HG02678 (cell line): ENCODE measurements at regions not wholly inside any gene's neighbourhood (a gene's known extent, or its start where the extent isn't known, plus 50 kb on each side); places are given as distances from the start of the nearest gene placed in this dataset.
"Not testable (repeated sequence)": the region's sequence is repeated elsewhere in the genome, so short reads cannot be mapped to it uniquely, and the experiment has no call there.

Source experiments
- ATAC-seq: cut with Tn5 transposase; IDR thresholded peaks from one replicate; pipeline ENCODE4 v1.9.1; 2021; ENCODE audit warnings: mild to moderate bottlenecking, moderate library complexity; ENCODE audit not compliant: unreplicated experiment

DNA sequence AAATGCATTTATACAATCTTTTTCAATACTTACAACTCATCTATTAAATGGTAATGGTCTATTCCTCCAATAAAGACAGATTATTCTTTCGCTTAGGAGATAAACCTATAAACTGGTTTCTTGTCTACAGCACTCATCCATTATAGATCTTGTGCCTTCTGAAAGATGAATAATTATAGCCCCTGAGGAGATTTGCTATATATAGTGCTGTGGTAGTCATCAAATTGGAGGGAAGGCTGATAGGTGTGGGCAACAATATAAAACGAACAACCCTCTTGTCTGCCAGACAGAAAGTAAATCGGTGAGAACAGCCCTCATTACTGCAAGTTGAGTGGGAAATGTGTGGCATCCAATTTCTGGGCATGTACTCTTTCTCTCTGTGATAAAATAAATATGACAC, 292.5 kb upstream of the CNR1 start:
- no peak for ATAC-seq

DNA sequence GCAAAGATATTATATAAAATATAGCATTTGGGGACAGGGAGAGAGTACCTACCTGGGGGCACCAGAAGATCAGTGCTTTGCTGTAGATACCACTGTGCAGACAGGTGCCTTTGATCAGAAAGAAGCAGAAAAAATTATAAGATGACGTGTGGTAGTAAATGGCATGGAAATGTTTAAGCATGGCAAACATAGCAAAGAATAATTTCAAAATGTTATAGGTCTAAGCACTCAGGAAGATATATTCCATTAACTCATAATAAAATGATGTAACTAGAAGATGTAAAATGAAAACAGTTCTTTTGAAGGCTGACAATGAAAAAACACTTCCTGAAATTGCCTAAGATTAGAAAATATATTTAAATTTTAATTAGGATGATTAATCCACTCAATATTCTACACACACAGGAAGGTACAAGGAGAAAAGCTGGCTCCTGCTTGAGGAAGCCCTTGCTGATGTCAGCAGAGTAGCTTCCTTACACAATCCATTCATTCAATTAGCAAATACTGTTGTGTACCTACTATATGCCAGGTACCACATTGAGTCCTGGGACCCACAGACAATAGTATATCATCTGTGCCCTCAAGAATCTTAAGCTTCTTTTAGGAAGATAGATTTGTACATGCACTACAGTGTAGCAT, 290.2 kb upstream of the CNR1 start:
- no peak for ATAC-seq

GRCh38 chr6:88455317-88455716, 289.2 kb upstream of the CNR1 start:
- ATAC-seq: no peak

DNA sequence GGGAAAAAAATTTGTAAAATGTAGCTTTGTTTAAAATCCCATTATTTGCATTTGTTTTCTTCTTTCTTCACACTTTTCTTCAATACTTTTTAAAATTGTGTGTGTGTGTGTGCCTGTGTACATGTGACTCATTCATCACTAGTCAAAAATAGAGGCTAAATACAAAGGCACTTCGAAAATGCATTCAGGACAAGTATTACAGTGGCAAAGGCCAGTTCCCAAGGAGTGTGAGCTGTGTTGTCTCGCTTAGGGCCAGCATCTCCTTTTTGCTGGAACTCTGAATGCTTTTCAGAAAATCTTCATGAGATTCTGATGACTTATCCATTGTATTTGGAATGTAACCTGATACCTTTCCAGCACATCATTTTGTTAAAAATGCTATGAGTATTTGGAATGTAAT, 288.5 kb upstream of the CNR1 start:
- ATAC-seq: no peak

- ATAC-seq: no peak
Observed at GRCh38 chr6:88449770-88450169, 283.6 kb upstream of the CNR1 start.

DNA sequence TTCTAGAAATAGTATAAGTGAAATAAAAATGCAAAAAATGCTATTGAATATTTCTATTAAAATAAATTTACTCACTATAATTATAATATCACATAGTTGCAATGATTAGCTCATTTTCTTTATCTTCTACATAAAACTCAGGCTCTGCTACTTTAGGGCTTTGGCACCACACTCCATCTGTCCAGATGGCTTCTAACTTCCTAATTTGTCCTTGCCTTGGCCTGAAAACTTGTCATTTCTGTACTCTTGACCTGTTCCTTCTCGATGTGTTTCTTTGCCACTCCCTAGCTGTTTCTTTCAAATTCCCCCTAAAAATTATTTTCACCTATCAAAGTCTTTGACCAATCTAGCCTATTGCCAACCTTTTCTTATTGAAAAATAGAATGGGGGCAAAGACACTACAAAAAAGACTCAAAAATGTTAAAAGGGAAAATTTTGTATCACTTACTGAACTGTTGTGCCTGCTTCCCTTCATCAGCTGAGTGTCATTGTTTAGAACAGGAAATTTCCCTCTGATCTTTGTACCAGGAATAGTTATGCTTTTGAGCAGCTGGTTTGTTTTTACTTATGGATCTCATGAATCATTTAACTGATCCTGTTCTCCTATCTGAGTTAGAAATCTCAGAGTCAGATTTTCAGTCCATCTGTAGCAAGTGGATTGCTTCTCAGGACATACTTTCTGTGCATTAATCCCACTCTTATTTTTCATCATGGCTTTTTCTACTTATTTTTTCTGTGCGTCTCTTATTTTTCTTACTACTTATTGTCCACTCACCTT, 279.2 kb upstream of the CNR1 start:
- ATAC-seq: no peak

GRCh38 chr6:88443554-88443953, 277.4 kb upstream of the CNR1 start:
- no peak for ATAC-seq

GRCh38 chr6:88442737-88443136, 276.6 kb upstream of the CNR1 start:
- no peak for ATAC-seq

DNA sequence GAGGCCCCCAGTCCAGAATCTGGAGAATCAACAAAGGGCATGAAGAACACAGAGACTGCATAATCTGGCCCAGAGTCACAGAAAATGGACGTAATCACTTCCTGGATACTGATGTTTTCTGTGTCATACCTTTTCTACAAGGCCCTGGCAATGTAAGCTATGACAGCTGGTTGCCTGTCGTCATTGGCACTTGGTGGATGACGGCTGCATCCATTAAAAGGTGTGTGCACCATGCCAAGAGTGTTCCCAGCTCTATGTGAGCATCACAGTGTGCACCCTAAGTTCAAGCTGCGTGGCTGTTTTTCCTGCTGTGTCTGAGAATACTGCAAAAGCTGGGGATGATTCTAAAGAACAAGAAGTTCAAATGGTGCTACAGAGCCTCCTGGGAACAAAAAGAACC, 275.2 kb upstream of the CNR1 start:
- ATAC-seq: no peak

GRCh38 chr6:88428068-88428467, 261.9 kb upstream of the CNR1 start:
- no peak for ATAC-seq

- ATAC-seq: no peak
Observed at GRCh38 chr6:88426005-88426404, 259.9 kb upstream of the CNR1 start.

DNA sequence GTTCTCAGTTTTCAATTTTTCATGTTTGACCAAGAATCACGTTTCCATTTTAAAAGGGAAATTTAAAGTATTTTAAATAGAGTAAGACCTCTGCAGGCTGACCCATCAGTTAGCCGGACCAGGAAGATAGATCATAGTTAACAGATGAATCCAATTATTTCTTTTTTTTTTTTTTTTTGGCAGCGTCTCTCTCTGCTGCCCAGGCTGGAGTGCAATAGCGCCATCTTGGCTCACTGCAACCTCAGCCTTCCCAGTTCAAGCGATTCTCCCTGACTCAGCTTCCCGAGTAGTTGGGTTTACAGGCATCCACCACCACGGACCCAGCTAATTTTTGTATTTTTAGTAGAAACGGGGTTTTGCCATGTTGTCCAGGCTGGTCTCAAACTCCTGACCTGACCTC, 256.7 kb upstream of the CNR1 start:
- ATAC-seq: no peak

DNA sequence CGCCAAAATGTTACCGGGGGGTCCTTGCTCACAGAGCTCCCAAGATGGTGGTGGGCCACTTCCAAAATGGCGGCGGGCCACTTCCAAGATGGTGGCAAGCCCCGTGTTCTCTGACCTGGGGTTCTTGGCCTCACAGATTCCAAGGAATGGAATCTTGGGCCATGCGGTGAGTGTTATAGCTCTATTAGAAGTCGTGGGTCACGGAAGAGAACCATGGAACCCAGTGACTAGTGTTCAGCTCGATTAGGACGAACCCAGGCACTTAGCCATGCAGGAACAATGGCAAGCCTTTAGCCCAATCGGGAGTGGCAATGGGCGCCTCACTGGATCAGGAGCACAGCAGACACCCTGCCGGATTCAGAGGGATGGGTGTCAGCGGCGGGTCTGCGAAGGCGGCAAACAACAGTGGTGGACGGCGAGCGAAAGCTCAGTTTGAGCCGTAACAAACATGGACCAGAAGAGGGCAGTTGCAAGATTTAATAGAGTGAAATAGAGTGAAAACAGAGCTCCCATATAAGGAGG, 254.9 kb upstream of the CNR1 start:
- ATAC-seq: not testable (repeated sequence)

DNA sequence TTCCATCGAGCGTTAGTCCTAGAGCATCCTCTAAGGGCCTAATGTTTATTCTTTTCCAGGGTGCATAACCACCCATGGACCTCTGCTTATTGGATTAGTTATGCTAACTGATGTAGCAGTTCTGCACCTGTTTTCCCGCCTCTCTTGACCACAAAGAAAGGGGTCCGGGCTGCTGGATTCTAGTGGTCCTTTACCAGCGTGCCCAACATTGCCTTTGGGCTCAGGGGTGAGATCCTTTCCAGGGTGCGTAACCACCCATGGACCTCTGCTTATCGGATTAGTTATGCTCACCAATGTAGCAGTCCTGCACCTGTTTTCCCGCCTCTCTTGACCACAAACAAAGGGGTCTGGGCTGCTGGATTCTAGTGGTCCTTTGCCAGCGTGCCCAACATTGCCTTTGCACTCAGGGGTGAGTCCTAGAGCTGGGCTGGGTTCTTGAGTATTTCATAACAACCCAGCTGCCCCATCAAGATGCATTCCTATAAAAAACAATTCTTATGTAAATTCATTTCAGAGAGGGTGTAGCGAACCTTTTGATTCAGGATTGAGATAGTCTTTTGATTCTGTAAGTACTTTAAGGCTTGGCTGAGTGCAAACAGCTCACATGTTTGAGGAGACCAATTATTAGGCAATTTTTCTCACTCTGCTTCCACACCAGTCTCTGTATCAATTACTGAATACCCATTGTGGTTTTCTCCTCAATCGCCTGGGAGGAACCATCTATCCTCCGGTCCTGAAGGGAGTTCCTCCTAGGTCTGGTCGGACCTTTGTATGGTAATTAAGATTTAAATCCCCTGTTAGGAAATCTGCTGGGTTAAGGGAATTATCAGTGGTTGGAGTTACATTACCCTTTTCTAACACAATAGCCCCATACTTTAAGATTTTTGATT, 253.0 kb upstream of the CNR1 start:
- ATAC-seq: not testable (repeated sequence)

DNA sequence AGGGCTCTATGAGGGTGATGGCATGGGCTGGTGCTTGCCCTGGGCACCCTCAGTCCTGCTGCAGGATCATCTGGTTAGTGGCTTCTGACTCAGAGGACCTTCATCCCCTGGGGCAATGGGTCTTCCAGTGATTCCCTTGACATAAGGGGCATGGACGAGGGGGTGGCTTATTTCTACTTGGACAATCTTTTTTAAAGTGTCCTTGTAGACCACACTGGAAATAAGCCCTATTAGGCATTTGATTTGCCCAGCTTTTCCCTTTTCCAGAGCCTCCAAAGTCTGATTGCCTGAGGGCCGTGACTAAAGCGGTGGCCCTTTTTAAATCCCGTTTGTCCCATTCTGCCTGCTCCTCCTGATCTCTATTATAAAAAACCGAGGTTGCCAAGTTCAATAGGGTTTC, 251.2 kb upstream of the CNR1 start:
- not testable (repeated sequence) for ATAC-seq

DNA sequence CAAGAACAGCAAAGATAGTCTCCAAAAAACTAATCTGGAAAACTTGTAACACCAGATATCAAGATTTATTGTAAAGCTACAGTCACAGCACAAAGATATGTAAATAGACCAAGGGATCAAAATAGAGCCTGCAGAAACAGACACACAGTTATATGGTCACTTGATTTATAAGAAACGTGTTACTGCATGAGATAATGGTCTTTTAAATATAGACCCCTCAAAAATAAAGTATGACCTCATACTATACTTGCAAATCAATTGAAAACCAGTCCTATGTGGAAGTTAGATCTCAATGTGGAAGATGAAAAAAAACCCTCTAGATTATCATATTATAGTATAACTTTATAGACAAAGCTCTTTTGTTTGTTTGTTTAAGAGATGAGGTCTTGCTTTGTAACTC, 247.3 kb upstream of the CNR1 start:
- no peak for ATAC-seq

GRCh38 chr6:88408355-88408754, 242.2 kb upstream of the CNR1 start:
- ATAC-seq: not testable (repeated sequence)

DNA sequence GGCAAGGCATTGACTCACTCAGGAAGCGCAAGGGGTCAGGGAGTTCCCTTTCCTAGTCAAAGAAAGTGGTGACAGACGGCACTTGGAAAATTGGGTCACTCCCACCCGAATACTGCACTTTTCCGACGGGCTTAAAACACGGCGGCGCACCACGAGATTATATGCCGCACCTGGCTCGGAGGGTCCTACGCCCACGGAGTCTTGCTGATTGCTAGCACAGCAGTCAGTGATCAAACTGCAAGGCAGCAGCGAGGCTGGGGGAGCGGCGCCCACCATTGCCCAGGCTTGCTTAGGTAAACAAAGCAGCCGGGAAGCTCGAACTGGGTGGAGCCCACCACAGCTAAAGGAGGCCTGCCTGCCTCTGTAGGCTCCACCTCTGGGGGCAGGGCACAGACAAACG, 240.5 kb upstream of the CNR1 start:
- not testable (repeated sequence) for ATAC-seq

DNA sequence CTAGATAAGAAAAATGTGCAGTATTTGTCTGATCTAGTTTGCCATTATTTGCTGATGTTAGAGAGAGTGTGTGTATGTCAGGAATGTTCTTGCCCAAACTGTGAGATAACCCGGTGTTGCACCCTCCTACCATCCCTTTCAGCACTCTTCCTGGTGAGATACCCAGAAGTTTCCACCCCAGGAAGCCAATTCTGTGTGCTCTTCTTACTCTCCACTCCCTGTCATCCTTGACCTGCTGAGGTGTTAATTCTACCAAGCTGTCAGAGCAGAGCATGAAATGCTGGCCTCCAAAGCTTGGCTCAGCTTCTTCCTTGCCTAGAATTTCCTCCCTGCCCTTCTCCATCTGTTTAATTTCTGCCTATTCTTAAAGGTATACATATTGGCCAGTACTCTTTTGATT, 237.3 kb upstream of the CNR1 start:
- no peak for ATAC-seq

- ATAC-seq: no peak
Observed at GRCh38 chr6:88402909-88403308, 236.8 kb upstream of the CNR1 start.

DNA sequence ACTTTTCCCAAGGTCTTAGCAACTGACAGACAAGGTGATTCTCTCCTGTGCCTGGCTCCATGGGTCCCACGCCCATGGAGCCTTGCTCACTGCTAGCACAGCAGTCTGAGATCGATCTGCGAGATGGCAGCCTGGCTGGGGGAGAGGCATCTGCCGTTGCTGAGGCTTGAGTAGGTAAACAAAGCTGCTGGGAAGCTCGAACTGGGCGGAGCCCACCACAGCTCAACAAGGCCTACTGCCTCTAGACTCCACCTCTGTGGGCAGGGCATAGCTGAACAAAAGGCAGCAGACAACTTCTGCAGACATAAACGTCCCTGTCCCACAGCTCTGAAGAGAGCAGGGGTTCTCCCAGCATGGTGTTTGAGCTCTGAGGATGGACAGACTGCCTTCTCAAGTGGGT, 224.9 kb upstream of the CNR1 start:
- ATAC-seq: not testable (repeated sequence)
